MV-4-11 (cell line): ENCODE measurements at regions not wholly inside any gene's neighbourhood (a gene's known extent, or its start where the extent isn't known, plus 50 kb on each side); places are given as distances from the start of the nearest gene placed in this dataset.
"Not testable (repeated sequence)": the region's sequence is repeated elsewhere in the genome, so short reads cannot be mapped to it uniquely, and the experiment has no call there.

ENCODE experiments used
- DNase-seq: peaks from one replicate; lab custom pipeline; 2025; lab: John Stamatoyannopoulos, UW

GRCh38 chr1:159641221-159641620 is 53.6 kb downstream of the APCS start:
- no peak for DNase-seq

- peak; percentile 96 for DNase-seq
These were observed 59.1 kb downstream of the APCS start for GRCh38 chr1:159646687-159647086.

- DNase-seq = no peak
These were observed 60.0 kb downstream of the APCS start for GRCh38 chr1:159647616-159648015.

GRCh38 chr1:159652506-159652905 is 61.9 kb downstream of the CRP start:
- DNase-seq = no peak

GRCh38 chr1:159653201-159653600 is 61.2 kb downstream of the CRP start:
- no peak for DNase-seq

- DNase-seq = not testable (repeated sequence)
These were observed 56.9 kb downstream of the CRP start for GRCh38 chr1:159657477-159657876.
